Calu3 (cell line): ENCODE measurements at regions not wholly inside any gene's neighbourhood (a gene's known extent, or its start where the extent isn't known, plus 50 kb on each side); places are given as distances from the start of the nearest gene placed in this dataset.

ENCODE experiments used
- BruUV-seq: library from RNA; stranded (reverse); fragments of 400-500 nt; replicated peaks from 2 replicates; lab custom pipeline; 2021; lab: Mats Ljungman, UMichigan
- CTCF ChIA-PET: fragments of 300-600 bp; sonication (Branson Sonifier 250); formaldehyde crosslinking; loops from one replicate; lab custom pipeline; 2022; ENCODE audit warnings: antibody characterized with exemption; lab: Charles Lee
- DNase-seq: peaks from one replicate; pipeline ENCODE4 v3.0.0; 2022
- H3K27ac Mint-ChIP-seq: one replicate; pipeline ENCODE4 v1.8.0; 2022; ENCODE audit warnings: mixed read lengths; ENCODE audit not compliant: unreplicated experiment
- H3K27me3 Mint-ChIP-seq: one replicate; pipeline ENCODE4 v1.8.0; 2022; ENCODE audit warnings: mixed read lengths; ENCODE audit not compliant: unreplicated experiment
- H3K36me3 Mint-ChIP-seq: one replicate; pipeline ENCODE4 v1.8.0; 2022; ENCODE audit warnings: mild to moderate bottlenecking, moderate library complexity, mixed read lengths; ENCODE audit not compliant: insufficient read depth, unreplicated experiment
- H3K4me1 Mint-ChIP-seq: one replicate; pipeline ENCODE4 v1.8.0; 2022; ENCODE audit warnings: mild to moderate bottlenecking, low read depth, mixed read lengths; ENCODE audit not compliant: unreplicated experiment
- H3K4me3 Mint-ChIP-seq: one replicate; pipeline ENCODE4 v1.8.0; 2022; ENCODE audit warnings: mild to moderate bottlenecking, low read depth, moderate library complexity, mixed read lengths; ENCODE audit not compliant: unreplicated experiment
- H3K9me3 Mint-ChIP-seq: one replicate; pipeline ENCODE4 v1.8.0; 2022; ENCODE audit warnings: low read depth, mixed read lengths; ENCODE audit not compliant: unreplicated experiment
- intact Hi-C: fragments of 100-400 bp; cut with micrococcal nuclease; formaldehyde crosslinking; loops from one replicate; pipeline ENCODE4 v1.10.0; 2022; ENCODE audit not compliant: unreplicated experiment
- TF ChIP-seq, protein P1 (sequence below): fragments of 200-600 bp; IDR thresholded peaks from one replicate; pipeline ENCODE4 v1.8.0; 2022; ENCODE audit warnings: antibody characterized with exemption; ENCODE audit not compliant: unreplicated experiment

DNA sequence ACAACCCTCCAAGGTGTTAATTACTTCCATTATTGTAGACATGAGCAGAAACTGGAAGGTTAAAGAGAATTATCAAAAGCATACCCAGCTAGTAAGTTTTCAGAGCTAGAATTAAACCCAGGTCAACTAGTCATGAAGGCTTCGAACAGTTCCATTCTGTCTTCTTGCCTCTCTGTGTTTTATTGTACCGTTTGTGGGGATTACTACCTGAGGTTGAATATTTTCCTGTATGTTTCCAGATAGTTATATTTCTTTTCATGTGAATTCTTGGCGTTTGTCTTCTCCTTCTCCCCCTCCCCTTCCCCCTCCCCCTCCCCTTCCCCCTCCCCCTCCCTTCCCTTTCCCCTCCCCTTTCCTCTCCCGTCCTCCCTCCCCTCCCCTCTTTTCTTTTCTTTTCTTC is 218.0 kb upstream of the GALNT17 start:
- Mint-ChIP-seq H3K27me3 (no peaks in the 10 kb centered on the region), H3K36me3 (no peaks in the 10 kb centered on the region), H3K9me3 (peaks cover 4% of the 10 kb centered on the region), H3K27ac (no peak overlapping the region), H3K4me1 (no peaks in the 10 kb centered on the region), H3K4me3 (no peak overlapping the region)
- DNase-seq: no peak
- CTCF ChIA-PET: no interaction called here
- intact Hi-C loops: no loop called here
- BruUV-seq: no TSS peak
- TF ChIP-seq, protein P1, sequence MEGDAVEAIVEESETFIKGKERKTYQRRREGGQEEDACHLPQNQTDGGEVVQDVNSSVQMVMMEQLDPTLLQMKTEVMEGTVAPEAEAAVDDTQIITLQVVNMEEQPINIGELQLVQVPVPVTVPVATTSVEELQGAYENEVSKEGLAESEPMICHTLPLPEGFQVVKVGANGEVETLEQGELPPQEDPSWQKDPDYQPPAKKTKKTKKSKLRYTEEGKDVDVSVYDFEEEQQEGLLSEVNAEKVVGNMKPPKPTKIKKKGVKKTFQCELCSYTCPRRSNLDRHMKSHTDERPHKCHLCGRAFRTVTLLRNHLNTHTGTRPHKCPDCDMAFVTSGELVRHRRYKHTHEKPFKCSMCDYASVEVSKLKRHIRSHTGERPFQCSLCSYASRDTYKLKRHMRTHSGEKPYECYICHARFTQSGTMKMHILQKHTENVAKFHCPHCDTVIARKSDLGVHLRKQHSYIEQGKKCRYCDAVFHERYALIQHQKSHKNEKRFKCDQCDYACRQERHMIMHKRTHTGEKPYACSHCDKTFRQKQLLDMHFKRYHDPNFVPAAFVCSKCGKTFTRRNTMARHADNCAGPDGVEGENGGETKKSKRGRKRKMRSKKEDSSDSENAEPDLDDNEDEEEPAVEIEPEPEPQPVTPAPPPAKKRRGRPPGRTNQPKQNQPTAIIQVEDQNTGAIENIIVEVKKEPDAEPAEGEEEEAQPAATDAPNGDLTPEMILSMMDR: no peak

DNA sequence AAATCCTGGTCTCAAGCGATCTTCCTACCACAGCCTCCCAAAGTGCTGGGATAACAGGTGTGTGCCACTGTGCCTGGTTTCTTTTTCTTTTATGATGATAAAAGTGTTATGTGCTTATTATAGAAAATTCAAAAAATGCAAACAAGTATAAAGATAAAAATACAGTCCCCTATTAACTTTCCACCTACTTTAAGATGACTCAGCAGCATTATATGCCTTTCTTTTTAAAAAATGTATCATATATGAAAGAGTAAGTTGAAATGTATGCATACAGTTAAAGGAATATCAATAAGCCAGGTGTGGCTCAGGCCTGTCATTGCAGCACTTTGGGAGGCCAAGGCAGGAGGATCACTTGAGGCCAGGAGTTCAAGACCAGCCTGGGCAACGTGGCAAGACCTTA is 216.9 kb upstream of the GALNT17 start:
- Mint-ChIP-seq H3K27me3 (no peaks in the 10 kb centered on the region), H3K4me3 (no peak overlapping the region), H3K4me1 (no peaks in the 10 kb centered on the region), H3K36me3 (no peaks in the 10 kb centered on the region), H3K27ac (no peak overlapping the region), H3K9me3 (peaks cover 4% of the 10 kb centered on the region)
- intact Hi-C loops: no loop called here
- no TSS peak for BruUV-seq
- no peak for DNase-seq
- CTCF ChIA-PET: no interaction called here
- TF ChIP-seq, protein P1: no peak

DNA sequence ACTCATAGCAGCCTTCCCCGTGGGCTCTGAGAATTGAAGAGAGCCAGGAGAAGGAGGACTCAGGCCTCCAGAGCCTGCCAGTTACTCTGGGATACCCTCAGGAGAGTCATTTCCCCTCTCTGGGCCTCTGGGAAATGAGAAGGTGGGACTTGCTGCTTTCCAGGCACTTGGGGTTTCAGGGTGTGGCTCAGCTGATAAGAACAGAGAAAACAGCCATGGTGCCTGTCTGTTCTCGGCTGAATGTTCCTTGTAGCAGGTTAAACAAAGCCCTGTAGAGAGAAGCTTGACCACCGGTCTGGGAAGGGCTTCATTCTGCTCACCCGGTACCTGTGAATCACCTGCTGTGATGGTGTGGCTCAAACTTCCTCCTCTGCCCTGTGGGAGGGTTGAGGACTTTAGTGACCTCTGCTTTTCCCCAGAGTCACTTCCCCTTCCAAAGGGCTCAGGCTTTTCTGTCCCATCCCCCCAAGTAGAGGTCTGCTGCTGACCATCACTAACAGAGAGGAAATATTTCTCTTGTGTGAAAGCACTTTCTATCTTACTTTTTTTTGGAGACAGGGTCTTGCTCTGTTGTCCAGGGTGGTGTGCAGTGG is 212.4 kb upstream of the GALNT17 start:
- H3K36me3 Mint-ChIP-seq: no peaks in the 10 kb centered on the region
- H3K27ac Mint-ChIP-seq: no peak overlapping the region
- no peaks in the 10 kb centered on the region for H3K27me3 Mint-ChIP-seq
- H3K9me3 Mint-ChIP-seq: no peaks in the 10 kb centered on the region
- BruUV-seq: no TSS peak
- H3K4me3 Mint-ChIP-seq: no peak overlapping the region
- no peak for DNase-seq
- CTCF ChIA-PET: interaction anchor here (0.5 kb wide), 1 partner anchor 1435 kb away, joined by 3 read pairs; no protein-coding TSS in a partner anchor
- TF ChIP-seq, protein P1: no peak
- intact Hi-C loops: no loop called here
- H3K4me1 Mint-ChIP-seq: no peaks in the 10 kb centered on the region

DNA sequence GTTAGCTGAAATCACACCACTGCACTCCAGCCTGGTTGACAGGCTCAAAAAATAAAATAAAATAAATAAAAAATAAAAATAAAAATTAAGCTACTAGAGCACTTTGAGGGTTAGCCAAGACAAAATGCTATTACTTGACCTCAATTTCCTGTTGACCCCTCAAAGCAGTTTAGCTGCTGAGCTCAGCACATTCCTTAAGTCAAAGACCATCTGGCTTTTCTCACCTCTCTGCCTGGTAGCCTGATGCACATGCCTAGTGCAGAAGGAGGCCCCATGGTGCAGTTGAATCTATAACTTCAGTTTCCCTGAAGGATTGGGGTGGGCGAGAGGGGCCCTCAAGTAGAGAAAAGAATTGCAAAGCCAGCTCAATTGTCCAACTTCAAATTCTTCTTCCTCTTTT is 211.1 kb upstream of the GALNT17 start:
- TF ChIP-seq, protein P1: no peak
- H3K4me3 Mint-ChIP-seq: no peak overlapping the region
- no peaks in the 10 kb centered on the region for H3K27me3 Mint-ChIP-seq
- DNase-seq: no peak
- no peaks in the 10 kb centered on the region for H3K9me3 Mint-ChIP-seq
- intact Hi-C loops: no loop called here
- BruUV-seq: no TSS peak
- no peaks in the 10 kb centered on the region for H3K4me1 Mint-ChIP-seq
- H3K36me3 Mint-ChIP-seq: no peaks in the 10 kb centered on the region
- H3K27ac Mint-ChIP-seq: no peak overlapping the region
- CTCF ChIA-PET: no interaction called here
